HG03097 (cell line): ENCODE measurements at regions not wholly inside any gene's neighbourhood (a gene's known extent, or its start where the extent isn't known, plus 50 kb on each side); places are given as distances from the start of the nearest gene placed in this dataset.

Experiments used
- ATAC-seq: cut with Tn5 transposase; IDR thresholded peaks from one replicate; pipeline ENCODE4 v1.9.1; 2021; ENCODE audit not compliant: unreplicated experiment, low FRiP score

DNA sequence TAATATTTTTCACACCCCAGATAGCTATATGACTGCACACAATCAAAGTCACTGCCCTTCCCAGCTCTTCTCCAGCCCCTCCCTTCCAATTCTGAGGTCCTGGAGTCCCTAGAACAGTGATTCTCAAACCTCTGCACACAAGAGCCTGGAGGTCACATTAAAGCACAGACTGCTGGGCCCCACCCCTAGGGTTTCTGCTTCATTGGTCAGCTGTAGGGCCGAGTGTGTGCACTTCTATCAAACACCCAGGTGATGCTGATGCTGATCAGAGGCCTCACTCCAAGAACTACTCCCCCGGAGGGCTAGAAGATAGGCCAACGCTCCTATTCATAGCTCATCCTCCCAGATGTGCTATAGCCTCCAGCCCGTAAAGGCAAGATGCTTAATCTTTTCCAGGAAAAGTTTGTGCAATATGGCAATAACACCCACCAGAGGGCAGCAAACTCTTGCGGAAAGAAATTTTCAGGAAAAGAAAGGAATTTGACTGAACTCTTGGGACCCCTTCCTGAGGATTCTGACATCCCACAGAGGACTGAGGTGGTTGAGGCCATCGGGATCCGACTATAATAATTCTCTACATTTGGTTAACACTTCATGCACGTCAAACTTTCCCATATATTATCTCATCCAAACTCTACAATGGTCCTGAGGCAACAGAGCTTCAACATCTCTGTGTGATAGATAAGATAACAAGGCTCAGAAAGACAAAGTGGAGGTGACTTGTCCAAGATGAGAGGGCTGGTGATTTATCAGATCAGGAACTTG, 194.2 kb upstream of the PKDCC start:
- no peak for ATAC-seq

GRCh38 chr2:41854227-41854626, 193.6 kb upstream of the PKDCC start:
- ATAC-seq: no peak

DNA sequence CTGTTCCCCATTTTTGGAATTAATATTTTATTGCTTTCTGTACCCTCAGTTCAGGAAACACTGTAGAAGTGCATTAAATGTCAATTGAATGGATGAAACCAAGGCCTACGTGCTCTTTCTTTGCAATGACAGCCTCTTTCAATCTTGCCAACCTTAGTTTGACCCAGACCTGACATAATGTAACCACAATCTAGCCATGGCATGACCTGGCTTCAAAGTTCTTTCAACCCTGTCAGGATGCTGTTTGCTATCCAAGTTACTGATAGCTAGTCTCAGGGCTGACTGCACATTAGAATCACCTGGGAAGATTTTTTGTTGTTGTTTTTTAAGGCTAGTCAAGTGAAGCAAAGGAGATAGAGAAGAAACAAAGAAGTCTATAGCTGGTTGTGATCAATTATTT, 190.9 kb upstream of the PKDCC start:
- ATAC-seq: no peak

GRCh38 chr2:41859615-41860514, 188.0 kb upstream of the PKDCC start:
- ATAC-seq: no peak

DNA sequence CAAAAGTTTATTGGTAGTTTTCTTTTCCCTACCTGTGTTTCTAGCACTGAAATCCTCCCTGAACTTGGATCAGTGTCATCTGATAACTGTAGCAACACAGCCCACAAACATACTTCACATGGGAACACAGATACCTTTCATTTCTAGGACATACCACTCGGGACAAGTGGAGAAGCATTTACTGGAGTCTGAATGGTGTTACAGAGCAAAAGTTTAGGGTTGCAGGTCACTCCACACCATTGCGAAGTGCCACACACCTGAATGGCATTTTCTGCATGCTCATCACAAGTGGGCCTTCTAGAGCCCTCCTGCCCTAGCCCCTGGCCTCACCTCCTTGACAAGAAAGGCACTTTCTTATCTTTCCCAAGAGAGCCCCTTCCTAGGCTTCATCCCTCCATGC, 184.8 kb upstream of the PKDCC start:
- ATAC-seq: no peak

GRCh38 chr2:41865263-41865662, 182.6 kb upstream of the PKDCC start:
- no peak for ATAC-seq

DNA sequence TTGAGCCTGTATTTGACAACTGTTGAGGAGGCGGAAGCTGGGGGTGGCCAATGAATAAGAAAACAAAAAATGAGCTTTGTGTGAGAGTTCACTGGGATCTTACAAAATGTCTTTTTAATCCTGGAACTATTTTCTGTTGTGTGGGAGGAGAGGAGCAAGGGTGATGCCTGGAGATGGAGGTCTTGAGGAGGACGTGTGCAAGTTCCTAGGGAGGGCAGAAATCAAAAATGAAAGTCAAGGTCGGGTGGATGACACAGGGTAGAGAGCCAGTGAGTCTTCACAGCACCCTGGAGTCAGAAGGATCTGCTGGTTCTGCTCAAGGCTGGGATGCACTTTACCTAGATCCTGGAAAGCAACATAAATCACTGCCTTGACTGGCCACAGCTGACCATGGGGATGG, 180.3 kb upstream of the PKDCC start:
- no peak for ATAC-seq

- ATAC-seq: peak; percentile 55
Observed at GRCh38 chr2:41869542-41870264, 178.1 kb upstream of the PKDCC start.

DNA sequence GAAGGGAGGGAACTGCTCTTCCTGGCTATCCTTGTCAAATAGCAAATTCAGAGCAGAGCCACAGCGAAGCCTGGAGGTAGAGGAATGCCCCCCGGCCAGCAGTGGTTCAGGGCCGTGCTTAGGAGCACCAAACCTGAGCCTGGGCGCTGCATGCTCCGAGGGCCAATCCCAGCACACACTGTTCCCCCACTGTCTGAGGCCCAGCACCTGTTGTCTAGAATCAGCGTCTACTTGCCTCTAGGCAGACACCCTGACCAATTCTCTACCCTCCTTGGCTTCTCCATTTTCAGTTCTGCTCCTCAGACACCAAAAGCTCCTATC, 177.6 kb upstream of the PKDCC start:
- ATAC-seq: no peak

DNA sequence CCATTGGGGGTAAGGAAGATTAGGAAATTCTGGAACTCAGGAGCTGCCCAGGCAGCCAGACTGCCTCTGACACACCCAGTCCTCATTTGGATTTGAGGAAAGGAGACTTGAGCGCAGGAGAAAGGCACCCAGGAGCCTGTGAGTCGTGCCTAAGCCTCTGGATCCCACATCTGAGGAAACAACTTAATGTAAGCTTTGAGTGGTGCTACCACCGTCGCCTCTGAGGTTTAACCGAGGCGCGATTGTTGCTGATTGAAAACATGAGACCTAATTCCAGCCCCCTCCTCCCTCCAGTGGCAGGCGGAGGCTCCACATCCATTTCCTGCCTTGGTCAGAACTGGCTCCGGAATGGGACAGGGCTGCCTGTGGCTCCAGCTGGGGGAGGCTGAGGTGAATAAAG, 176.7 kb upstream of the PKDCC start:
- no peak for ATAC-seq

- no peak for ATAC-seq
Observed at GRCh38 chr2:41872646-41873045, 175.2 kb upstream of the PKDCC start.

DNA sequence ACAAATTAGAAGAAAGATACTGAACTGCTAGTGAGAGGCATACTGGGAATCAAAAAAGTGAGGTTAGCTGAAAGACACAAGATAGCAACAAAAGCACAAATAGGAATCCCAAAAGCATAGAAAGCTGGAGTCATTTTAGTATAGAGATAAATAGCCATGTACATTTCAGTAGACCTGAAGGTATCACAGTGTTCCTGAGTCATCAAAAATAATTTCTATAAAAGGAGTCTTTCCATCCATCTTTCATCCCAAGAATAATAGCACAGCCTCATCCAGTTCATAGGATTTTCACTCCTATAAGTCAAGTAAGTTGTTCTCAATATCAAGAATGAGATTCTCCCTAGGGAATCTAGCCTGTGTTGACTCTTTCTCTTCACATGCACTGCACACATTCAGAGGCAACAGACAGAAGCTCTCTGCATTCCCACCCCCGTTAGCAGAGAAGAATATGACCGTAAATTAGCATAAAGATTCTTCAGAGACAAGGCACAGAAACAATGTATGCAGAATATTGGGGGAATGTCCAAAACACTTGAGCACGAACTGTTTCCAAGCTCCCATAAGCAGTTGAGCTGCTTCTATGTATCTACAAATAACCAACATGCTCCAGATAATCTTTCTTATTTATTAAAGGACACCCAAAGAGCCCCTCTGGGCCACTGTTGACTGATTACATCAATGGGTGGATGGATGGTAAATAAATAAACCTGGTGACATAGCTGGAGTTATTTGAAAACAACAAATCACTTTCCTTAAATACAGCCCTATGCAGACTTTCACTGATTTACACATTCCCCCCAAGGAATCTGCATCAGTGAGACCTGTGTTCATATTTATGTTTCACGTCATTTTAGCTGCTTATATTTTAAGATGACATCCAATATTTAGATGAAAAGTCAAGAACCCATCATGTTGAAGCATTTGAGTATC, 174.5 kb upstream of the PKDCC start:
- no peak for ATAC-seq

- ATAC-seq: no peak
Observed at GRCh38 chr2:41877114-41877678, 170.6 kb upstream of the PKDCC start.

- no peak for ATAC-seq
Observed at GRCh38 chr2:41878056-41878455, 169.8 kb upstream of the PKDCC start.

GRCh38 chr2:41878716-41879234, 169.0 kb upstream of the PKDCC start:
- ATAC-seq: no peak

DNA sequence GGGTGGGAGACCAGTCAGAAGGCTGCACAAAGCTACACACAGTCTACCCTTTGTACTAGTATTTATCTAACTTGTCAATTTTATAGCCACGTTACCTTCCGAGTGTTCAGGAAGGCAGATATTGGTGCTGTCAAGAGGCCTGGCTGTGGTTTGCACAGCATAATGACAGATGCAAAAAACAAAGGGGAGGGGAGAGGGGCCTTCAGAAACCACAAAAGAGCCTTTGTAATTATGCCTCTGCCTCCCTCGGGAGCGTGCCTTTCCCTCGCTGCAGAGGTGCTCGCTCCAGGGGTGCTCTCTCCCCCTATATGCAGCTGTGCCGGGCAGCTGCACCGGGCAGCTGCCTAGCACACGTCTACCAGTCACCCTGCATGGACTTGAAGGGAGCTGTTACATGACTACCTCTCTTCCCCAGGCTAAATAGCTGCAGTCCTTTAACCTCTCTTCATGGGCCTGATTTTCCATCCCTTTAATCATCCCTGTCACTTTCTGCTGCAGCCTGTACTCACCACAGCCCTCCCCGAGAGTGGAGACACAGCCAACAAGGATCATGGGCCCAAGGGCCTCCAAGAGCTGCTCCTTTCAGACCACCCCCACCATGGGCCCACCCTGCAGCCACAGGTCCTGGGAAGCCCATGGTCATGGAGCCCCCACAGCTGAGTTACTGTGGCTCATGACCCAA, 168.4 kb upstream of the PKDCC start:
- no peak for ATAC-seq

DNA sequence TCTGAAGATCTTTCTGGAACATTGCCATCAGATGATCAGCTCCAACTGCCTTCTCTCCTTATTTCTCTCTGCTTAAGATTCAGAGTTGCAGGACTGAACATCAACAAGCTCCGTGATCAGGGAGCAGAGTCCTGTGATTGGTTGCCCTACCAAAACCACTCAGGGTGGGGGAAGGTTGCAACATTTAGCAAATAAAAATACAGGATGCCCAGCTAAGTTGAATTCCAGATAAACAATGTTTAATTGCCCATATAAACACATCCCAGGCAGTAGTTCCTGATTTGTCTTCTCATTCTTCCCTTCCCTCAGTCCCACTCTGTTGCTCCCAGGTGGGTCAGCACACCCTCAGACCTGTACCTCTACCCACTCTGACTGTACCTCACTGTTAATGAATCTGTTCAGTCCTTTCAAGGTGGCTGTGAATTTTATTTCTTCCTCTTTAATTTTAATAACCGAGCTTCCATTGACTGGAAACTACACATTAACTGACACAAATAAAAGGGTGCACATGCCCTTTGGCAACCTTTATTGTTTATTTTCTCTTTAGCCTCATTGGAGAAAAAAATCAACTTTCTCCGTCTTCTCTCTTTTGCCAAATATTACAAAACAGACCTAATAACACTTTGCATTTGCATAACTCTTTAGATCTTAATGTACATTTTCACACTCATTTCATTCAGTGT, 167.1 kb upstream of the PKDCC start:
- no peak for ATAC-seq

DNA sequence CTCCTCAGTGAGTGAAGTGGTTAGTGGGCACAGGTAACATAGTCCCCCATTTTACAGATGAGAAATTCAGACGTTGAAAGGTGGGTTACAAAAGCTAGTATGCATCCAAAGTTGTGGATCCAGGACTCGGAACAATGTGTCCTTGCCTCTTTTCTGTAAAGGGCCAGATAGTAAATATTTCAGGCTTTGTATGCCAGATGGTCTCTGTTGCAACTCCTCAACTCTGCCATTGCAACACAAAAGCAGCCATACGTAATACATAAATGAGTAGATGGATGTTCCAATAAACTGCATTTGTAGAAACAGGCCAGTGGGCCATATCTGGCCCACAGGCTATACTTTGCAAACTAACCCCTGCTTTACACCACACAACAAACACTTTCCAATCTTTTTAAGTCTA, 166.6 kb upstream of the PKDCC start:
- ATAC-seq: no peak

DNA sequence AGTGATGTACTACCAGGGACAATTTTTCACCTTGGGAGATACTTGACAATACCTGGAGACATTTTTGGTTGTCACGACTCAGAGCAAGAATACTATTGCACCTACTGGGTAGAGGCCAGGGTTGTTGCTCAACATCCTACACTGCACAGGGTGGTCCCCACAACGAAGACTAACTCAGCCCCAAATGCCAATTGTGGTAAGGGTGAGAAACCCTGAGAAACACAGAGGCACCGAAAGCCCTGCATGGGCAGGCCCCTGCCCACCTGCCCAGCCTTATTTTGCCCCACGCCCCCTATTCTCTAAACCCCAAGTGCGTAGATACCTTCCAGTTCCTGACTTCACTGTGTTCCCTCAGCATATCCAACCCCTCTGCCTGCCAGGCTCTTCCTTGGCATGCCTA, 163.1 kb upstream of the PKDCC start:
- no peak for ATAC-seq
